GM21723 (cell line): ENCODE measurements at regions not wholly inside any gene's neighbourhood (a gene's known extent, or its start where the extent isn't known, plus 50 kb on each side); places are given as distances from the start of the nearest gene placed in this dataset.

ENCODE experiments used
- ATAC-seq: cut with Tn5 transposase; IDR thresholded peaks from one replicate; pipeline ENCODE4 v1.9.1; 2021; ENCODE audit warnings: mild to moderate bottlenecking, moderate library complexity; ENCODE audit not compliant: unreplicated experiment

GRCh38 chr20:36104244-36104643 is 50.3 kb upstream of the EPB41L1 start:
- ATAC-seq: no peak
